ENCODE measurements at regions not wholly inside any gene's neighbourhood (a gene's known extent, or its start where the extent isn't known, plus 50 kb on each side); places are given as distances from the start of the nearest gene placed in this dataset.
A peak's percentile ranks its signal among the peaks of the same experiment; 100 is the strongest.

DNA sequence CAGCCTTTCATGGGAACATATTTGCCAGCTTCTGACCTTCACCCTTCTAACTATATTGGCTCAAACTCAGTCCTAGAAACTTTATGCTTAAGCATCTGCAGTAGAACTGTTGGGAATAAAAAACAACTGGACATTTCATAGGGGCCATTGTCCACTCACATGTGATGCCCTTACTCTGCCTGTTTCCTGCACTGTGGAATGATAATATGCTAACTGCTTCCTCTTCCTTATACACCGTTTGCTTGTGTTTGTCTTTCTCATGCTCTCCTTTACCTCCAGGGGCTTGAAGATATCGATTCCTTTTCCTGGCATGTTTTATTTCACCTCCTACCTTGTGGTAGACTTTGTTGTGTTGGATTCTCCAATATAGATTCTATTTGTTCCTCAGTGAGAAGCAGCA, 333.0 kb upstream of the DDI1 start:
- Mint-ChIP-seq H3K9me3 (ENCODE audit: low read depth, unreplicated experiment) (peaks cover 9% of the 10 kb centered on the region), H3K36me3 (ENCODE audit: insufficient read depth, unreplicated experiment) (no peaks in the 10 kb centered on the region), H3K4me3 (ENCODE audit: low read depth, unreplicated experiment) (no peak overlapping the region), H3K27me3 (ENCODE audit: unreplicated experiment) (no peaks in the 10 kb centered on the region), H3K4me1 (ENCODE audit: low read depth, unreplicated experiment) (peaks cover 33% of the 10 kb centered on the region), H3K27ac (ENCODE audit: unreplicated experiment) (peak overlapping the region; percentile 86)
- peak; percentile 10 for DNase-seq
- CTCF ChIA-PET = interaction anchor here (0.7 kb wide), 1 partner anchor 21 kb away, joined by 3 read pairs; no protein-coding TSS in a partner anchor
- no TSS peak for BruUV-seq (replicated peaks)
- intact Hi-C loops (cut with micrococcal nuclease; ENCODE audit: unreplicated experiment) = loop anchor here (2.0 kb wide), 1 partner anchor 101 kb away; no protein-coding TSS in a partner anchor
- TF ChIP-seq, protein P1, sequence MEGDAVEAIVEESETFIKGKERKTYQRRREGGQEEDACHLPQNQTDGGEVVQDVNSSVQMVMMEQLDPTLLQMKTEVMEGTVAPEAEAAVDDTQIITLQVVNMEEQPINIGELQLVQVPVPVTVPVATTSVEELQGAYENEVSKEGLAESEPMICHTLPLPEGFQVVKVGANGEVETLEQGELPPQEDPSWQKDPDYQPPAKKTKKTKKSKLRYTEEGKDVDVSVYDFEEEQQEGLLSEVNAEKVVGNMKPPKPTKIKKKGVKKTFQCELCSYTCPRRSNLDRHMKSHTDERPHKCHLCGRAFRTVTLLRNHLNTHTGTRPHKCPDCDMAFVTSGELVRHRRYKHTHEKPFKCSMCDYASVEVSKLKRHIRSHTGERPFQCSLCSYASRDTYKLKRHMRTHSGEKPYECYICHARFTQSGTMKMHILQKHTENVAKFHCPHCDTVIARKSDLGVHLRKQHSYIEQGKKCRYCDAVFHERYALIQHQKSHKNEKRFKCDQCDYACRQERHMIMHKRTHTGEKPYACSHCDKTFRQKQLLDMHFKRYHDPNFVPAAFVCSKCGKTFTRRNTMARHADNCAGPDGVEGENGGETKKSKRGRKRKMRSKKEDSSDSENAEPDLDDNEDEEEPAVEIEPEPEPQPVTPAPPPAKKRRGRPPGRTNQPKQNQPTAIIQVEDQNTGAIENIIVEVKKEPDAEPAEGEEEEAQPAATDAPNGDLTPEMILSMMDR (IDR thresholded peaks at IDR 0.05; ENCODE audit: unreplicated experiment) = no peak

DNA sequence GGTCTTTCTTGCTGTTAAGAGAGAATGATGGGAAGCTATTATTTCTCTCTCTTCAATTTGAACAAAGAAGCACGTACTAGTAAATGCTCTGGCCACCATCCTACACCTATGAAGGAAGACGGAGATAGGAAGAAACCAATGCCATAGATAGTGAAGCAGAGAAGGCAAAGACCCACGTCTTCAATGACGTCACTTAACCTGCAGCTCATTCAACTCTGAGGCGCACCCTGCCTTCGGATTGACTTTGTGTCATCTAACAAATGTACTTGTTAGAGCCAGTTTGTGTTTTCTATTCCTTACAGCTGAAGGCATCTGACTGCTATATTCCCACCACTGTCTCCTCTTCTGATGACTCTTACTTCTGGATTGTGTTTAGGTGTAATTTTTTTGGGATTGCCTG, 332.5 kb upstream of the DDI1 start:
- TF ChIP-seq, protein P1 (IDR thresholded peaks at IDR 0.05; ENCODE audit: unreplicated experiment) = no peak
- Mint-ChIP-seq H3K27me3 (ENCODE audit: unreplicated experiment) (no peaks in the 10 kb centered on the region), H3K4me1 (ENCODE audit: low read depth, unreplicated experiment) (peaks cover 33% of the 10 kb centered on the region), H3K27ac (ENCODE audit: unreplicated experiment) (peak overlapping the region; percentile 86), H3K9me3 (ENCODE audit: low read depth, unreplicated experiment) (peaks cover 9% of the 10 kb centered on the region), H3K4me3 (ENCODE audit: low read depth, unreplicated experiment) (no peak overlapping the region), H3K36me3 (ENCODE audit: insufficient read depth, unreplicated experiment) (no peaks in the 10 kb centered on the region)
- DNase-seq = no peak
- intact Hi-C loops (cut with micrococcal nuclease; ENCODE audit: unreplicated experiment) = loop anchor here (2.0 kb wide), 1 partner anchor 101 kb away; no protein-coding TSS in a partner anchor
- CTCF ChIA-PET = no interaction called here
- no TSS peak for BruUV-seq (replicated peaks)

DNA sequence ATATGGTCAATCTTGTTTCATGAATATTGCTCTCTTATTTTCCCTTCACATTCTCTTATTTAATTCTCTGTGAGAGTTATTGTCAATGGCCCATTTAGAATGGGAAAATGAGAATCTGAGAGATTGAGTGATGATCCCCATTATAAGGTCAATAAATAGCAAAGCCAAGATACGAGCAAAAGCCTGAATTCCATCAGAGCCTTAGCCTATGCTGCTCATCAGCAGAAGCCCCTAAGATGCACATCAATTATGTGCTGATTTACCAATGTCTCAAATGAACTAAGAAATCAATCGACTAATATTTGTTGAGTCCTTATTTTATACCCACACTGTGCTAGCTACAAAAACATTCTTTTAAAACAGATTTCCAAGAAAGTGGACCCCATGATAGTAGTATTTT, 330.8 kb upstream of the DDI1 start:
- intact Hi-C loops (cut with micrococcal nuclease; ENCODE audit: unreplicated experiment) = no loop called here
- Mint-ChIP-seq H3K36me3 (ENCODE audit: insufficient read depth, unreplicated experiment) (no peaks in the 10 kb centered on the region), H3K4me1 (ENCODE audit: low read depth, unreplicated experiment) (peaks cover 20% of the 10 kb centered on the region), H3K27ac (ENCODE audit: unreplicated experiment) (no peak overlapping the region), H3K4me3 (ENCODE audit: low read depth, unreplicated experiment) (no peak overlapping the region), H3K9me3 (ENCODE audit: low read depth, unreplicated experiment) (peaks cover 10% of the 10 kb centered on the region), H3K27me3 (ENCODE audit: unreplicated experiment) (no peaks in the 10 kb centered on the region)
- BruUV-seq (replicated peaks) = no TSS peak
- CTCF ChIA-PET = no interaction called here
- TF ChIP-seq, protein P1 (IDR thresholded peaks at IDR 0.05; ENCODE audit: unreplicated experiment) = no peak
- no peak for DNase-seq

DNA sequence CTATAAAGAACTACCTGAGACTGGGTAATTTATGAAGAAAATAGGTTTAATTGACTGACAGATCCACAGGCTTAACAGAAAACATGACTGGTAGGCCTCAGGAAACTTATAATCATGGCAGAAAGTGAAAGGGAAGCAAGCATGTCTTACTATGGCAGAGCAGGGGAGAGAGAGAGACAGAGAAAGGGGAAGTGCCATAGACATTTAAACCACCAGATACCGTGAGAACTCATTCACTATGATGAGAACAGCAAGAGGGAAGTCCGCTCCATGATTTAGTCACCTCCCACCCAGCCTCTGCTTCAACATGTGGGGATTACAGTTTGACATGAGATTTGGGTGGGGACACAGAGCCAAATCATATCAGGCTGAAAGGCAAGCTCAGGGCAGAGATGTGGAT, 327.1 kb upstream of the DDI1 start:
- Mint-ChIP-seq H3K4me3 (ENCODE audit: low read depth, unreplicated experiment) (no peak overlapping the region), H3K27me3 (ENCODE audit: unreplicated experiment) (no peaks in the 10 kb centered on the region), H3K9me3 (ENCODE audit: low read depth, unreplicated experiment) (peaks cover 6% of the 10 kb centered on the region), H3K27ac (ENCODE audit: unreplicated experiment) (no peak overlapping the region), H3K4me1 (ENCODE audit: low read depth, unreplicated experiment) (peaks cover 2% of the 10 kb centered on the region), H3K36me3 (ENCODE audit: insufficient read depth, unreplicated experiment) (no peaks in the 10 kb centered on the region)
- BruUV-seq (replicated peaks) = no TSS peak
- CTCF ChIA-PET = no interaction called here
- no peak for DNase-seq
- TF ChIP-seq, protein P1 (IDR thresholded peaks at IDR 0.05; ENCODE audit: unreplicated experiment) = no peak
- intact Hi-C loops (cut with micrococcal nuclease; ENCODE audit: unreplicated experiment) = no loop called here
